ENCODE measurements at regions not wholly inside any gene's neighbourhood (a gene's known extent, or its start where the extent isn't known, plus 50 kb on each side); places are given as distances from the start of the nearest gene placed in this dataset.

DNA sequence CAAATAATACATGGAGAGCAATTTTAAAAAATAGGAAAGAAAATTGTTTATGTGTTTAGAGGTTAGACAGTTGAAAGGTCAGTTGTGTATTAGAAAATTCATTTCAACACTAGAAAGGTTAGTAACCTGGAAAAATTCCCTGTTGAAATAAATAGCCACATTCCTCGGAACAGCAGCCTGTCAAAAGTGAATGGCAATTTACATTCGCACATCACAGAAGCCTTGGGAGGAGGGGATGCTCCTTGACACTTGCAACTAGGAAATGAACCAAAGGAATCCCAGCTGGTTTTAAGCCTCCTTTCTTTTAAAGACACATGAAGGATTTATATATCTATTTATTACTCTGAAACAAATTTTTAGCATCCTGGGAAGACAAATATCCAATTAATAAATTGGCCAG lies 653.5 kb upstream of the LRRTM4 start:
- TF ChIP-seq, protein P1, sequence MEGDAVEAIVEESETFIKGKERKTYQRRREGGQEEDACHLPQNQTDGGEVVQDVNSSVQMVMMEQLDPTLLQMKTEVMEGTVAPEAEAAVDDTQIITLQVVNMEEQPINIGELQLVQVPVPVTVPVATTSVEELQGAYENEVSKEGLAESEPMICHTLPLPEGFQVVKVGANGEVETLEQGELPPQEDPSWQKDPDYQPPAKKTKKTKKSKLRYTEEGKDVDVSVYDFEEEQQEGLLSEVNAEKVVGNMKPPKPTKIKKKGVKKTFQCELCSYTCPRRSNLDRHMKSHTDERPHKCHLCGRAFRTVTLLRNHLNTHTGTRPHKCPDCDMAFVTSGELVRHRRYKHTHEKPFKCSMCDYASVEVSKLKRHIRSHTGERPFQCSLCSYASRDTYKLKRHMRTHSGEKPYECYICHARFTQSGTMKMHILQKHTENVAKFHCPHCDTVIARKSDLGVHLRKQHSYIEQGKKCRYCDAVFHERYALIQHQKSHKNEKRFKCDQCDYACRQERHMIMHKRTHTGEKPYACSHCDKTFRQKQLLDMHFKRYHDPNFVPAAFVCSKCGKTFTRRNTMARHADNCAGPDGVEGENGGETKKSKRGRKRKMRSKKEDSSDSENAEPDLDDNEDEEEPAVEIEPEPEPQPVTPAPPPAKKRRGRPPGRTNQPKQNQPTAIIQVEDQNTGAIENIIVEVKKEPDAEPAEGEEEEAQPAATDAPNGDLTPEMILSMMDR (IDR thresholded peaks at IDR 0.05; ENCODE audit: insufficient read depth, low read length) = no peak
- TF ChIP-seq POLR2AphosphoS5 (IDR thresholded peaks at IDR 0.05; ENCODE audit: low read depth) = no peak
- TF ChIP-seq, protein P2, sequence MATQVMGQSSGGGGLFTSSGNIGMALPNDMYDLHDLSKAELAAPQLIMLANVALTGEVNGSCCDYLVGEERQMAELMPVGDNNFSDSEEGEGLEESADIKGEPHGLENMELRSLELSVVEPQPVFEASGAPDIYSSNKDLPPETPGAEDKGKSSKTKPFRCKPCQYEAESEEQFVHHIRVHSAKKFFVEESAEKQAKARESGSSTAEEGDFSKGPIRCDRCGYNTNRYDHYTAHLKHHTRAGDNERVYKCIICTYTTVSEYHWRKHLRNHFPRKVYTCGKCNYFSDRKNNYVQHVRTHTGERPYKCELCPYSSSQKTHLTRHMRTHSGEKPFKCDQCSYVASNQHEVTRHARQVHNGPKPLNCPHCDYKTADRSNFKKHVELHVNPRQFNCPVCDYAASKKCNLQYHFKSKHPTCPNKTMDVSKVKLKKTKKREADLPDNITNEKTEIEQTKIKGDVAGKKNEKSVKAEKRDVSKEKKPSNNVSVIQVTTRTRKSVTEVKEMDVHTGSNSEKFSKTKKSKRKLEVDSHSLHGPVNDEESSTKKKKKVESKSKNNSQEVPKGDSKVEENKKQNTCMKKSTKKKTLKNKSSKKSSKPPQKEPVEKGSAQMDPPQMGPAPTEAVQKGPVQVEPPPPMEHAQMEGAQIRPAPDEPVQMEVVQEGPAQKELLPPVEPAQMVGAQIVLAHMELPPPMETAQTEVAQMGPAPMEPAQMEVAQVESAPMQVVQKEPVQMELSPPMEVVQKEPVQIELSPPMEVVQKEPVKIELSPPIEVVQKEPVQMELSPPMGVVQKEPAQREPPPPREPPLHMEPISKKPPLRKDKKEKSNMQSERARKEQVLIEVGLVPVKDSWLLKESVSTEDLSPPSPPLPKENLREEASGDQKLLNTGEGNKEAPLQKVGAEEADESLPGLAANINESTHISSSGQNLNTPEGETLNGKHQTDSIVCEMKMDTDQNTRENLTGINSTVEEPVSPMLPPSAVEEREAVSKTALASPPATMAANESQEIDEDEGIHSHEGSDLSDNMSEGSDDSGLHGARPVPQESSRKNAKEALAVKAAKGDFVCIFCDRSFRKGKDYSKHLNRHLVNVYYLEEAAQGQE (IDR thresholded peaks at IDR 0.05; ENCODE audit: insufficient replicate concordance, low read depth) = no peak
